Right ventricle myocardium superior (tissue), 1 donor: ENCODE measurements at regions not wholly inside any gene's neighbourhood (a gene's known extent, or its start where the extent isn't known, plus 50 kb on each side); places are given as distances from the start of the nearest gene placed in this dataset.
"Not testable (repeated sequence)": the region's sequence is repeated elsewhere in the genome, so short reads cannot be mapped to it uniquely, and the experiment has no call there.

ENCODE experiments used
- ATAC-seq: fragments of 200-7000 bp; cut with Tn5 transposase; one replicate; pipeline ENCODE4 v1.9.1; 2020; ENCODE audit warnings: mild to moderate bottlenecking; ENCODE audit not compliant: poor library complexity
- DNase-seq: peaks from one replicate; pipeline ENCODE4 v3.0.0-alpha.2; 2020
- intact Hi-C: fragments of 100-400 bp; cut with DNase I; formaldehyde crosslinking; loops from one replicate; pipeline ENCODE4 v1.11.2; 2022
- donor health status: DM: no; HTN: yes; CAD: no; lungs with severe emphysema.

DNA sequence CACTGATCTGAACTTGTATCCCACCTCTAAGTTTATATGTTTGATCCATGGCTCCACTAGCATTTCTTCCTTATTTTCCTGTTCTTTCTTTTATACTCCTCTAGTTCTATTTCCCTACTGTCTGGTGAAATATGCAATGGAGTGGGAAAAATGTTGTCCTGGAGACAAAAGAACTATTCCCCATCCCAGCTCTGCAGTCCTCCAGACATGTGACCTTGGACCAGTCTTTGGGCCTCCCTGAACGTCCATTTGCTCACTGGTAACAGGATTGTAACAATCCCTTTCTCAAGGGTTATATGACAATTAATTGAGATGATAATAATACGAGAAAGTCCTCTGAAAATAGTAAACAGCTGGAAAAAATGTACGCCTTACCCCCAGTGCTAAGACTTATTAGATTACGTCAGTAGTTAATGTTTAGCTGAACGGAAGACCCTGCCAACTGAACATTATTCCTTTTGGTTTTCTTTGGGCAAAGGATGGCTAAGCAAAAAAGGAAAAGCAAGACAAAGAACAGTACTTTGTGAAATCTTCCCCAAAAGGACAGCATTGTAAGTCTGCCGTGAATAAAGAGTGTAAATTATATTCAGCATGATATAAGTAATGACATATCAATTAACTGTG is 302.3 kb upstream of the PPARGC1A start:
- intact Hi-C loops, result no loop called here
- ATAC-seq (no peak), DNase-seq (no peak)

- ATAC-seq, result no peak
- intact Hi-C loops, result no loop called here
- DNase-seq, result no peak
These were observed 301.2 kb upstream of the PPARGC1A start for GRCh38 chr4:24190761-24191695.

DNA sequence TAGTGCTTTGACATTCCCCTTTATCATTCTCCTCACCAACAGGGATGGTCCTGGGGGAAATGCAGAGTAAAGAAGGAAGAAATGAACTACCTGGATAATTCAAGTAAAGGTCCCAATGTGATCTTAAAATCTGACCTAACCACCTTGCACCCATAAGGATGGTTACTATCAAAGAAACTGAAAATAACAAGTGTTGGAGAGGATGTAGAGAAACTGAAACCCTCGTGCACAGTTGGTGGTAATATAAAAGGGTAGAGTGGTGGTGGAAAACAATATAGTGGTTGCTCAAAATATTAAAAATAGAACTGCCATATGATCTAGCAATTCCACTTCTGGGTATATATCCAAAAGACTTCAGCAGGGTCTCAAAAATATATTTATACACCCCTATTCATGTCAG is 298.6 kb upstream of the PPARGC1A start:
- no peak for DNase-seq
- no peak for ATAC-seq
- intact Hi-C loops, result no loop called here

- DNase-seq, result no peak
- intact Hi-C loops, result no loop called here
- ATAC-seq, result no peak
These were observed 296.6 kb upstream of the PPARGC1A start for GRCh38 chr4:24186466-24186865.

GRCh38 chr4:24181005-24181404 is 291.2 kb upstream of the PPARGC1A start:
- DNase-seq (no peak), ATAC-seq (no peak)
- intact Hi-C loops, result no loop called here

- intact Hi-C loops, result no loop called here
- DNase-seq, result no peak
- ATAC-seq, result no peak
These were observed 290.7 kb upstream of the PPARGC1A start for GRCh38 chr4:24180586-24180985.

GRCh38 chr4:24179201-24179840 is 289.5 kb upstream of the PPARGC1A start:
- ATAC-seq (no peak), DNase-seq (no peak)
- intact Hi-C loops, result no loop called here

GRCh38 chr4:24177443-24177842 is 287.6 kb upstream of the PPARGC1A start:
- ATAC-seq, DNase-seq, intact Hi-C loops: not testable (repeated sequence)

GRCh38 chr4:24175707-24176106 is 285.9 kb upstream of the PPARGC1A start:
- ATAC-seq, result no peak
- no peak for DNase-seq
- intact Hi-C loops, result no loop called here

GRCh38 chr4:24174602-24175001 is 284.8 kb upstream of the PPARGC1A start:
- no peak for DNase-seq
- intact Hi-C loops, result no loop called here
- ATAC-seq, result no peak

GRCh38 chr4:24172406-24172805 is 282.6 kb upstream of the PPARGC1A start:
- DNase-seq, result no peak

DNA sequence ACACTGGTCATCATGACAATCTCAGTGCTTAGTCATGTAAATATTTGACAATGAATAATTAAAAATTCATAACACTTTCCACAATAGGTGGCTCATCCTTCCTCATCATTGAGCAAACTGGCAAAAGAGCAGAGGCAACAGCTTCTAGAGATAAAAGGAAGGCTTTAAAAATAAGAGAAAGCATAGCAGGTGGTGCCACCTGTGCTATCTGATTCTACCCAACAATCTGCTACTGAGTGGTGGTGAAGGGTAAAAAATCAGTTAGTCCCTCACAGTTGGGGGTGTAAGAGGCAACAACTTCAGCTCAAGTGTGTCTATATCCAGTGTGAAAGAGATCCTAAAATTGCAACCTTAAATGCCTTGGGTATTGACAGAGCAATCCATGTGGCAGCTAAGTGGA is 280.1 kb upstream of the PPARGC1A start:
- intact Hi-C loops, result no loop called here
- no peak for ATAC-seq
- no peak for DNase-seq

More at GRCh38 chr4:24172406-24172805, 282.6 kb upstream of the PPARGC1A start:
- ATAC-seq, result no peak
- intact Hi-C loops, result no loop called here

DNA sequence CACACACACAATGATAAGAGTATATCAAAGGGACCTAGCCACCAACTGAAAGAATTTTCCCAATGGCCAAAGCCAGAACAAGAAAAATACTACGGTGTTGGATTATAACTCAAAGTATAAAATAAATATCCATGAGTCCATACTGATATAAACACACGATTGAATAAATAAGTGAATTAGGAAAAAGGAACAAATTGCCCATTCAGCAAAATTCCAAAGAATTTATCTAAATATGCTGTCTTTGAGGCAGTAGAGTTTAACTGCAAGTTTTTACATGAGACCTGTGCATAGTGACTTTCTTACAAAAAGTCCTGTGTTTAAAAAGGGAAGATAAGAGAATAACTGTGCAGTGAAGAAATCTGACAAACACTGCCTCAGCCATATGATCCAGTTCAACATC is 278.8 kb upstream of the PPARGC1A start:
- no peak for DNase-seq
- intact Hi-C loops, result no loop called here
- ATAC-seq, result no peak

- DNase-seq, result no peak
- ATAC-seq, result peak; percentile 55
- intact Hi-C loops, result no loop called here
These were observed 276.7 kb upstream of the PPARGC1A start for GRCh38 chr4:24166501-24166900.

DNA sequence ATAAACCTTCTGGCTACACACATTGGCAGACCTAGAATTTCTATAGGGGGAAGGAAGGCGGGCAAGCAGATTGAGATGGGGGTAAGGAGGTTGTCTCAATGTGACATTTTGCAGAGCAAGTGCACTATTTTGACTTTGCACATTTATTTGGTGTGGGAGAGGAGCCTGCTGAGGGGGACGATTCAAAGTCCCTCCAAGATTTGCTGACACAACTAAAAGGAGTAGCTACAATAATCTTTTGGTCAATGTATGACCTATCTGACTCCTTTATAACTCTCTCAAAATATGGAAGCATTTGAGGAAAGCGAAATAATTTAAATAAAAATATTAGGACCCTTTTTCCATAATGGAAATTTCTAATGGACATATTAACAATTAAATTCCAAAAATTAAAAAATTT is 274.9 kb upstream of the PPARGC1A start:
- intact Hi-C loops, result no loop called here

DNA sequence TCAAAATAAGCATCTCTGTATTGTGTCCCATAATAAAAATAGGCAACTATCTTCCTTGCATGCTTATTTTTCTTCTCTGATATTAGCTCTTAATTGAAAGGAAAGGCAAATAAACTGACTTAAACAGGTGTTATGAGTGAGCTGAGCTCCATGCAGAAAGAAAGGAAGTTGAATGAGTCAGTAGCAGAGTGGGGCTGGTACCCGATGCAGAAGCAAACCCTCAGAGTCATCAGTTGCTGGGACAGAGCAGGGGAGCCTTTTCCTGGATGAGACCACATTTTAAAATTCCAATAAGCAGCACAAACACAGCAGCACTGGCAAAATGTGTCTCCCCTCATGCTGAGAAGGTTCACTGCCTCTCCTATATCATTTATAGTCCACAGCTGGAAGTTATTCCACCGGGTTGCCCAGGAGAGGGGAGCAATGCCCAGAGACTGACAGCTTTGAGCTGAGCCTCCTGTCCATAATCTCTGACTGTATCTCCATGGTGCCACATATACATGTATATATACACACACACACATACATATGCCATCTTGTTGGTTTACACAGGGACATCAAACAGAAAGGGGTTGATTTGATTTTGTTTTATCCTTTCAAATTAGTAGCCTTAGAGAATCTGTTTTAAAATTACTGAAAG is 274.3 kb upstream of the PPARGC1A start:
- intact Hi-C loops, result no loop called here
- no peak for DNase-seq
- ATAC-seq, result no peak

More for the DNA sequence above, 274.9 kb upstream of the PPARGC1A start:
- no peak for DNase-seq
- no peak for ATAC-seq

DNA sequence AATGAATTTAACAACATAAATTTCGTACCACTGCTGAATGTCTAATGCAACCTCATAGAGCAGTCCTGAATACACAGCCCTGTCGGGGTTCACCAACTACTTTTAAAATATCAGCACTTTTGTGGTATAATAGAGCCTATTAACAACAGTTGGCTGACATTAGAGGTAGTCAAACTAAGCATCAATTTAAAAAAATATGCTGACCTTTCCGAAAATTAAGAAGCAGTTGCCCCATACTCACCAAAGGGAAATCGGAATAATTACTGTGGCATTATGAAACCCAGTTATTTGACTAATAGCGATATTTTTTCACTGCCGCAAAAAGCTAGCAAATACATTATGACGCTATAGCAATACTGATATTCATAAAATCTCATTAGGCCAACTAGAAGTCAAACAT is 273.5 kb upstream of the PPARGC1A start:
- no peak for DNase-seq
- intact Hi-C loops, result no loop called here
- ATAC-seq, result no peak

DNA sequence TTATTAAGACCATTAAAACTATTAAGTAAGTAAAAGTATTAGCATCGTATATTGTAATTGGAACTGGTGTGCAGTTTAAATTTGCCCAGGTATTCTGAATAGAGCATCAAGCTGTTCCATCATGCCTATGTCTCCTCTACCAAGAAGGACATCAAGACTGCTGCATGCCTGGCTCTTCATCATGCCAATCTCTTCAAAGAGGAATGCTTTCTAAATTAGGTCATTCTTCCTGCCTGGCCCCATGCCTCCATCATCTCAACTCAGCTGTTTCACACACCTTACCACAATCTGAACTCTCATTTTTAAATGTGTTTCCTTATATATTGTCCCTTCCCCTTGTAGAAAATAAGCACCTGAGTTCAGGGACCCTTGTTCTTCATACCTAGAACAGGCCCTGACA is 270.5 kb upstream of the PPARGC1A start:
- ATAC-seq, result peak; percentile 58
- DNase-seq, result no peak
- intact Hi-C loops, result no loop called here

DNA sequence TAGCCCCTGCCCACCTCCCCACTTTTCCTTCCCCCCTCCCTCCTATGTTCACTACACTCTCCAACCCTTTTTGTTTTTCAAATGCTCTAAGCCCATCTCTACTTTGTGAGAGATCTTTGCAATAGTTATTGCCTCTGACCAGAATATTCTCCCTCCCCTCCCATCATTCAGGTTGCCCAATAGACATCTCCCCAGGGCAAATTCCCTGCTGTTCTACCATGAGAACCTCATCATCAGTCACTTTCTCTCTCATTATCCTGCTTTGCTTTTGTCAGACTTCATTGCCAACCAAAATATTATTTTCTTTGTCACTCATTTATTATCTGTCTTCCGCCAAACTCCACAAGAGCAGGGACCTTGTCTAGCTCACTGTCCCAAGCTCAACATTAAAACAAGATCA is 268.2 kb upstream of the PPARGC1A start:
- intact Hi-C loops, result no loop called here
- DNase-seq (no peak), ATAC-seq (no peak)
